GM19239 (cell line): ENCODE measurements at regions not wholly inside any gene's neighbourhood (a gene's known extent, or its start where the extent isn't known, plus 50 kb on each side); places are given as distances from the start of the nearest gene placed in this dataset.

ENCODE experiments used
- DNase-seq: peaks from one replicate; pipeline ENCODE4 v3.0.0; 2011; ENCODE audit warnings: low spot score; ENCODE audit not compliant: insufficient read length
- FAIRE-seq: peaks from 2 replicates; lab custom pipeline; 2011; peaks lifted over from hg19 to GRCh38; lab: Jason Lieb, UNC

- DNase-seq = no peak
- no peak for FAIRE-seq
These were observed 783.2 kb downstream of the RPA4 start for GRCh38 chrX:97666890-97667289.

GRCh38 chrX:97668126-97668525 lies 784.4 kb downstream of the RPA4 start:
- FAIRE-seq = no peak

GRCh38 chrX:97672138-97672537 lies 788.4 kb downstream of the RPA4 start:
- no peak for FAIRE-seq

More at GRCh38 chrX:97668126-97668525, 784.4 kb downstream of the RPA4 start:
- no peak for DNase-seq

GRCh38 chrX:97672608-97673007 lies 788.9 kb downstream of the RPA4 start:
- FAIRE-seq = no peak
- no peak for DNase-seq

More at GRCh38 chrX:97672138-97672537, 788.4 kb downstream of the RPA4 start:
- DNase-seq = no peak

- no peak for DNase-seq
- FAIRE-seq = no peak
These were observed 789.4 kb downstream of the RPA4 start for GRCh38 chrX:97673135-97673534.

GRCh38 chrX:97682991-97683840 lies 799.5 kb downstream of the RPA4 start:
- no peak for FAIRE-seq
- DNase-seq = no peak

- FAIRE-seq (peak; percentile 82), DNase-seq (peak; percentile 0)
These were observed 802.0 kb downstream of the RPA4 start for GRCh38 chrX:97685753-97686152.

GRCh38 chrX:97691901-97692455 lies 808.3 kb downstream of the RPA4 start:
- DNase-seq (no peak), FAIRE-seq (no peak)

- DNase-seq (no peak), FAIRE-seq (no peak)
These were observed 808.9 kb downstream of the RPA4 start for GRCh38 chrX:97692575-97692974.

GRCh38 chrX:97700547-97700946 lies 816.8 kb downstream of the RPA4 start:
- FAIRE-seq = peak; percentile 66
- no peak for DNase-seq

GRCh38 chrX:97704474-97704873 lies 820.8 kb downstream of the RPA4 start:
- no peak for DNase-seq
- FAIRE-seq = no peak

GRCh38 chrX:97704881-97705280 lies 821.2 kb downstream of the RPA4 start:
- DNase-seq = no peak

GRCh38 chrX:97705936-97706335 lies 822.2 kb downstream of the RPA4 start:
- FAIRE-seq (peak; percentile 31), DNase-seq (no peak)

More at GRCh38 chrX:97704881-97705280, 821.2 kb downstream of the RPA4 start:
- FAIRE-seq = no peak

GRCh38 chrX:97714072-97714471 lies 830.4 kb downstream of the RPA4 start:
- FAIRE-seq (no peak), DNase-seq (no peak)

- DNase-seq (no peak), FAIRE-seq (no peak)
These were observed 844.5 kb downstream of the RPA4 start for GRCh38 chrX:97728215-97728614.

- no peak for FAIRE-seq
- DNase-seq = no peak
These were observed 856.3 kb downstream of the RPA4 start for GRCh38 chrX:97740044-97740443.

- DNase-seq (no peak), FAIRE-seq (no peak)
These were observed 857.2 kb downstream of the RPA4 start for GRCh38 chrX:97740886-97741285.

GRCh38 chrX:97743014-97743413 lies 859.3 kb downstream of the RPA4 start:
- FAIRE-seq = no peak
- DNase-seq = no peak

- no peak for DNase-seq
- FAIRE-seq = no peak
These were observed 863.6 kb downstream of the RPA4 start for GRCh38 chrX:97747346-97747745.

- FAIRE-seq = no peak
- DNase-seq = no peak
These were observed 867.3 kb downstream of the RPA4 start for GRCh38 chrX:97751016-97751415.

GRCh38 chrX:97751735-97752134 lies 868.0 kb downstream of the RPA4 start:
- DNase-seq (no peak), FAIRE-seq (no peak)

GRCh38 chrX:97756879-97757278 lies 873.2 kb downstream of the RPA4 start:
- FAIRE-seq (no peak), DNase-seq (no peak)
